ENCODE measurements at regions not wholly inside any gene's neighbourhood (a gene's known extent, or its start where the extent isn't known, plus 50 kb on each side); places are given as distances from the start of the nearest gene placed in this dataset.

GRCh38 chr20:51212816-51213215 is 189.9 kb upstream of the KCNG1 start:
- Histone ChIP-seq H3K36me3 (replicated peaks) (no peaks in the 10 kb centered on the region), H3K27me3 (ENCODE audit: low read depth) (peaks cover 21% of the 10 kb centered on the region), H3K4me1 (no peaks in the 10 kb centered on the region), H3K9me3 (peaks cover 4% of the 10 kb centered on the region; the same call in 1 of the 2 replicates), H3K4me3 (no peak overlapping the region)
- in situ Hi-C loops (cut with MboI; ENCODE audit: low sequenced_read_pairs), result no loop called here
- no peak for DNase-seq (ENCODE audit: low spot score in 2 of 2)

- Histone ChIP-seq H3K4me1 (no peaks in the 10 kb centered on the region), H3K36me3 (replicated peaks) (no peaks in the 10 kb centered on the region), H3K4me3 (no peak overlapping the region), H3K27me3 (ENCODE audit: low read depth) (peaks cover 26% of the 10 kb centered on the region), H3K9me3 (no peaks in the 10 kb centered on the region)
- in situ Hi-C loops (cut with MboI; ENCODE audit: low sequenced_read_pairs), result no loop called here
- no peak for DNase-seq (ENCODE audit: low spot score in 2 of 2)
Measured at GRCh38 chr20:51211191-51211590, 188.3 kb upstream of the KCNG1 start.

- Histone ChIP-seq H3K4me1 (no peaks in the 10 kb centered on the region), H3K27me3 (ENCODE audit: low read depth) (peaks cover 26% of the 10 kb centered on the region), H3K36me3 (replicated peaks) (no peaks in the 10 kb centered on the region), H3K4me3 (no peak overlapping the region), H3K9me3 (no peaks in the 10 kb centered on the region)
- in situ Hi-C loops (cut with MboI; ENCODE audit: low sequenced_read_pairs), result no loop called here
- DNase-seq (ENCODE audit: low spot score in 2 of 2), result no peak
Measured at GRCh38 chr20:51210084-51210483, 187.2 kb upstream of the KCNG1 start.

GRCh38 chr20:51208162-51208561 is 185.3 kb upstream of the KCNG1 start:
- in situ Hi-C loops (cut with MboI; ENCODE audit: low sequenced_read_pairs), result no loop called here
- Histone ChIP-seq H3K9me3 (no peaks in the 10 kb centered on the region), H3K36me3 (replicated peaks) (no peaks in the 10 kb centered on the region), H3K4me1 (no peaks in the 10 kb centered on the region), H3K27me3 (ENCODE audit: low read depth) (peaks cover 29% of the 10 kb centered on the region), H3K4me3 (no peak overlapping the region)
- no peak for DNase-seq (ENCODE audit: low spot score in 2 of 2)

GRCh38 chr20:51206032-51206662 is 183.2 kb upstream of the KCNG1 start:
- H3K27me3 ChIP-seq (ENCODE audit: low read depth), result peaks cover 22% of the 10 kb centered on the region
- in situ Hi-C loops (cut with MboI; ENCODE audit: low sequenced_read_pairs), result no loop called here

GRCh38 chr20:51204794-51205193 is 181.9 kb upstream of the KCNG1 start:
- H3K4me3 ChIP-seq, result no peak overlapping the region
- in situ Hi-C loops (cut with MboI; ENCODE audit: low sequenced_read_pairs), result no loop called here
- no peaks in the 10 kb centered on the region for H3K36me3 ChIP-seq (replicated peaks)
- no peaks in the 10 kb centered on the region for H3K9me3 ChIP-seq
- no peaks in the 10 kb centered on the region for H3K4me1 ChIP-seq
- peaks cover 17% of the 10 kb centered on the region for H3K27me3 ChIP-seq (ENCODE audit: low read depth)
- DNase-seq (ENCODE audit: low spot score in 2 of 2), result no peak

More at GRCh38 chr20:51206032-51206662, 183.2 kb upstream of the KCNG1 start:
- Histone ChIP-seq H3K36me3 (replicated peaks) (no peaks in the 10 kb centered on the region), H3K9me3 (no peaks in the 10 kb centered on the region), H3K4me3 (no peak overlapping the region), H3K4me1 (no peaks in the 10 kb centered on the region)
- DNase-seq (ENCODE audit: low spot score in 2 of 2), result peak; percentile 6 to 55

- no peaks in the 10 kb centered on the region for H3K4me1 ChIP-seq
- peaks cover 14% of the 10 kb centered on the region for H3K27me3 ChIP-seq (ENCODE audit: low read depth)
- in situ Hi-C loops (cut with MboI; ENCODE audit: low sequenced_read_pairs), result no loop called here
- H3K9me3 ChIP-seq, result no peaks in the 10 kb centered on the region
- no peak for DNase-seq (ENCODE audit: low spot score in 2 of 2)
- H3K36me3 ChIP-seq (replicated peaks), result no peaks in the 10 kb centered on the region
- no peak overlapping the region for H3K4me3 ChIP-seq
Measured at GRCh38 chr20:51204051-51204715, 181.3 kb upstream of the KCNG1 start.

- H3K36me3 ChIP-seq (replicated peaks), result no peaks in the 10 kb centered on the region
- H3K27me3 ChIP-seq (ENCODE audit: low read depth), result peaks cover 9% of the 10 kb centered on the region
- H3K9me3 ChIP-seq, result no peaks in the 10 kb centered on the region
- H3K4me3 ChIP-seq, result no peak overlapping the region
- no peak for DNase-seq (ENCODE audit: low spot score in 2 of 2)
- in situ Hi-C loops (cut with MboI; ENCODE audit: low sequenced_read_pairs), result no loop called here
- no peaks in the 10 kb centered on the region for H3K4me1 ChIP-seq
Measured at GRCh38 chr20:51202304-51202703, 179.4 kb upstream of the KCNG1 start.

GRCh38 chr20:51199920-51200319 is 177.0 kb upstream of the KCNG1 start:
- H3K4me3 ChIP-seq, result no peak overlapping the region
- no peaks in the 10 kb centered on the region for H3K9me3 ChIP-seq
- DNase-seq (ENCODE audit: low spot score in 2 of 2), result no peak
- in situ Hi-C loops (cut with MboI; ENCODE audit: low sequenced_read_pairs), result no loop called here
- H3K36me3 ChIP-seq (replicated peaks), result no peaks in the 10 kb centered on the region
- peaks cover 13% of the 10 kb centered on the region for H3K27me3 ChIP-seq (ENCODE audit: low read depth)
- H3K4me1 ChIP-seq, result no peaks in the 10 kb centered on the region

GRCh38 chr20:51198876-51199523 is 176.1 kb upstream of the KCNG1 start:
- DNase-seq (ENCODE audit: low spot score in 2 of 2), result no peak
- Histone ChIP-seq H3K27me3 (ENCODE audit: low read depth) (peaks cover 12% of the 10 kb centered on the region), H3K4me1 (no peaks in the 10 kb centered on the region), H3K36me3 (replicated peaks) (no peaks in the 10 kb centered on the region), H3K4me3 (no peak overlapping the region), H3K9me3 (no peaks in the 10 kb centered on the region)
- in situ Hi-C loops (cut with MboI; ENCODE audit: low sequenced_read_pairs), result no loop called here

GRCh38 chr20:51198238-51198637 is 175.3 kb upstream of the KCNG1 start:
- in situ Hi-C loops (cut with MboI; ENCODE audit: low sequenced_read_pairs), result no loop called here
- H3K36me3 ChIP-seq (replicated peaks), result no peaks in the 10 kb centered on the region
- no peaks in the 10 kb centered on the region for H3K9me3 ChIP-seq
- no peak for DNase-seq (ENCODE audit: low spot score in 2 of 2)
- H3K4me1 ChIP-seq, result no peaks in the 10 kb centered on the region
- H3K4me3 ChIP-seq, result no peak overlapping the region
- peaks cover 9% of the 10 kb centered on the region for H3K27me3 ChIP-seq (ENCODE audit: low read depth)

- H3K27me3 ChIP-seq (ENCODE audit: low read depth), result peaks cover 9% of the 10 kb centered on the region
- H3K4me3 ChIP-seq, result no peak overlapping the region
- in situ Hi-C loops (cut with MboI; ENCODE audit: low sequenced_read_pairs), result no loop called here
- no peaks in the 10 kb centered on the region for H3K4me1 ChIP-seq
- H3K36me3 ChIP-seq (replicated peaks), result no peaks in the 10 kb centered on the region
- no peak for DNase-seq (ENCODE audit: low spot score in 2 of 2)
- no peaks in the 10 kb centered on the region for H3K9me3 ChIP-seq
Measured at GRCh38 chr20:51196991-51197651, 174.2 kb upstream of the KCNG1 start.

- H3K4me1 ChIP-seq, result no peaks in the 10 kb centered on the region
- no peaks in the 10 kb centered on the region for H3K36me3 ChIP-seq (replicated peaks)
- DNase-seq (ENCODE audit: low spot score in 2 of 2), result no peak
- no peaks in the 10 kb centered on the region for H3K9me3 ChIP-seq
- in situ Hi-C loops (cut with MboI; ENCODE audit: low sequenced_read_pairs), result no loop called here
- H3K27me3 ChIP-seq (ENCODE audit: low read depth), result peaks cover 3% of the 10 kb centered on the region; the same call in 1 of the 2 replicates
- no peak overlapping the region for H3K4me3 ChIP-seq
Measured at GRCh38 chr20:51195990-51196389, 173.1 kb upstream of the KCNG1 start.

GRCh38 chr20:51195419-51195901 is 172.6 kb upstream of the KCNG1 start:
- H3K4me1 ChIP-seq, result no peaks in the 10 kb centered on the region
- in situ Hi-C loops (cut with MboI; ENCODE audit: low sequenced_read_pairs), result no loop called here
- no peak overlapping the region for H3K4me3 ChIP-seq
- H3K27me3 ChIP-seq (ENCODE audit: low read depth), result peaks cover 3% of the 10 kb centered on the region; the same call in 1 of the 2 replicates
- H3K9me3 ChIP-seq, result no peaks in the 10 kb centered on the region
- no peak for DNase-seq (ENCODE audit: low spot score in 2 of 2)
- H3K36me3 ChIP-seq (replicated peaks), result no peaks in the 10 kb centered on the region

All from HAP-1 (cell line).